Stomach (tissue), 4 donors: ENCODE measurements at regions not wholly inside any gene's neighbourhood (a gene's known extent, or its start where the extent isn't known, plus 50 kb on each side); places are given as distances from the start of the nearest gene placed in this dataset.

Experiments
- CTCF ChIP-seq, 7 experiments: fragments of 450-650 bp in 4 of 7; fragments of 200-600 bp in 3 of 7; sonication (generic) in 3 of 7; IDR thresholded peaks; one replicate each; pipeline ENCODE4 v1.5.1; 2016 to 2019; ENCODE audit warnings: antibody characterized with exemption in 7 of 7, control low read depth in 2 of 7, mild to moderate bottlenecking in 1 of 7
- EP300 ChIP-seq: sonication (generic); formaldehyde crosslinking; IDR thresholded peaks from one replicate; pipeline ENCODE4 v1.6.1; 2017; ENCODE audit warnings: antibody characterized with exemption
- POLR2A ChIP-seq, 4 donors: fragments of 450-650 bp; IDR thresholded peaks; one replicate each; pipeline ENCODE4 v1.6.1; 2016; ENCODE audit warnings: antibody characterized with exemption in 4 of 4, control low read depth in 2 of 4, mild to moderate bottlenecking in 1 of 4, moderate library complexity in 1 of 4
- POLR2AphosphoS5 ChIP-seq, 3 donors: sonication (generic); formaldehyde crosslinking; IDR thresholded peaks; one replicate each; pipeline ENCODE4 v1.6.1; 2016; ENCODE audit warnings: antibody characterized with exemption in 3 of 3

GRCh38 chr15:93887151-93887550 is 344.2 kb upstream of the MCTP2 start:
- TF ChIP-seq CTCF (IDR thresholded peaks at IDR 0.05) (no peak), EP300 (no peak), POLR2A (IDR thresholded peaks at IDR 0.05) (no peak), POLR2AphosphoS5 (IDR thresholded peaks at IDR 0.05) (no peak)
